ENCODE measurements at regions not wholly inside any gene's neighbourhood (a gene's known extent, or its start where the extent isn't known, plus 50 kb on each side); places are given as distances from the start of the nearest gene placed in this dataset.

DNA sequence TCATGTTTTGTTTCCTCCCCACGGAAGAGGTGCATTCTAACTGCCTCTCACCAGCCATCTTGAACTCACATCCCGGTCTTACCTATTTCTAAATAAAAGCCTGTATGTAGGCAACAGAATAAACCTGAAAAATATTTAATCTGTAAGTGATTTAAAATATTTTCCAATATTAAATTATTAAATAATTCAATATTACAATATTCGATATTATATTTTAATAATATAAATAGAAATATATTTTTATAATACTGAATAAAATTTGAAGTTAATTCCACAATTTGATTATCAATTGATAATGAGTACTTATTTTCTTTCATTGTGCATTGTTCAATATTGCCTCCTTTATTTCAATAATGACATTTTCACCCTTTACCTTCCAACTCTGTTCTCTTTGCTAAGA is 404.4 kb downstream of the CYLC2 start:
- Histone ChIP-seq H3K4me1 (no peaks in the 10 kb centered on the region), H3K27ac (no peak overlapping the region), H3K36me3 (no peaks in the 10 kb centered on the region), H3K4me3 (no peak overlapping the region), H3K27me3 (no peaks in the 10 kb centered on the region), H3K9me3 (replicated peaks) (no peaks in the 10 kb centered on the region)
- no peak for DNase-seq

DNA sequence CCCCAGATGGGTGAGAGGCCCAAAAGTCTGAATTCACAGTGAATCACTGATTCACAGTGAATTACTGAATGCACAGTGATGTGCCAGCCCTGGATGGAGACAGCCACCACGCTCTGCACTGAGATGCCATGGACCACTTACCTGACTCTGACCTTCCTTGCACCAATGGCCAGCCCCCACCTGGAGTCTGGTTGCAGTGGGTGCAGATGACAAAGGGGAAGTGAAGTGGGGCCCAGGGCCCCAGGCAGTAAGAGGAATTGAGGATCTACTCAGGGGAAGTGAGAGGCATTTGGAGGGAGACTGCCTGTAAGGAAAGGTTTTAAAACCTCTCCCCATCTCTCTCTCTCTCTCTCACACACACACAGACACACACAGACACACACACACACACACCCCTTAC is 412.1 kb downstream of the CYLC2 start:
- no peak overlapping the region for H3K4me3 ChIP-seq
- no peak overlapping the region for H3K27ac ChIP-seq
- H3K36me3 ChIP-seq: no peaks in the 10 kb centered on the region
- no peaks in the 10 kb centered on the region for H3K27me3 ChIP-seq
- no peaks in the 10 kb centered on the region for H3K9me3 ChIP-seq (replicated peaks)
- DNase-seq: no peak
- H3K4me1 ChIP-seq: no peaks in the 10 kb centered on the region

DNA sequence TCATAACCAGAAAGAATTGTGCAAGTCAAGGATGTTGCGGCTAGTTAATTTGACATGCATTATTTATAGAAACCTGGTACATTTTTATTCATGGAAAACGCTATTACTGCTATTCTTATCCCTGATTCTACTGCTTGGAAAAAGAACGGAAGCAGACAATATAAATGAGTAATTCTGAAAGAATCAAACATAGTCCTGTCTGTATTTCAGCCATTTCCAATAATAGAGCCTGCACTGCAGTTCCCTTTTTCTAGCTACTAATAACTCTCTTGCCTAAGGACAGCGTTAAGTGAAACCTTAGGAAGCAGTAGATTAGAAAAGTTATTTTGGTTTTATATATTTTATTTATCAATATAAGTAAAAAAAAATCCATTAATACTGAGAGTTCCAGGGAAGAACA is 414.9 kb downstream of the CYLC2 start:
- Histone ChIP-seq H3K4me3 (no peak overlapping the region), H3K27me3 (no peaks in the 10 kb centered on the region), H3K4me1 (no peaks in the 10 kb centered on the region), H3K36me3 (no peaks in the 10 kb centered on the region), H3K9me3 (replicated peaks) (no peaks in the 10 kb centered on the region), H3K27ac (no peak overlapping the region)
- DNase-seq: no peak

DNA sequence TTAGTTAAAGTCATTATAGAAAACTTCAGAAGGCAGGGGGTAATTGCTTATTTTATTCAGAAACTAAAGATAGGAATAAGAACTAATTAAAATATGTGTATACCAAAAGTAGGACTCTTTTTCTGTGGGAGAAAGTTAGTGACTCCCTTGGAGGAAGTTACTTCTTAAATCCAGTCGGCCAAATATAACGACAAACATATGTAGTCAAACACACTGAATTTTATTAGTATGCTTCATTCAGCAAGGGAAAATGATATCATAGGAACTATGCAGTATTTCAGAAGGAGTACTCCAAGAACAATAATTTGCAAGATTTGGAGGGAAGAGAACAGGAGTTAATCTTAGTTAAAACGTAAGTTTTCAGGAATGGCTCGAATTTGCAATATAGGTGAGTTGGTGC is 432.6 kb downstream of the CYLC2 start:
- Histone ChIP-seq H3K36me3 (no peaks in the 10 kb centered on the region), H3K4me3 (no peak overlapping the region), H3K9me3 (replicated peaks) (no peaks in the 10 kb centered on the region), H3K27me3 (0 out of 2 replicates have a peak, but pooled peaks cover 3% of the 10 kb centered on the region), H3K4me1 (no peaks in the 10 kb centered on the region), H3K27ac (no peak overlapping the region)
- DNase-seq: no peak

DNA sequence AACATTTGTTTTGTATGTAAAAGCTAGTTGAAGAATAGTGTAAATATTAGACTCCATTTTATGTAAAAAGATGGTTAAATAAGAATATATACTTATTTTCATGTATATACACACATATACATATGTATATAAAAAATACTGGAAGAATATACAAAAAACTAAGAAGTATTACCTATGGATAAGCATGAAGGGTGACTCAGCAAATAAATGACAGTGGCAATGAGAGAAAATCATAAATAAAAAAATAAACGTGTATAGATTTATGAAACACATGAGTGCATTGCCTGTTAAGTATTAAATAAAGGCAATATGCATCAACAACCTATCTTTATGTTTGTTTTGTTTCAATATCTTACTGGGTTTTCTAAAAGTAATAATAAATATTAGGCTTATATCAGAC is 435.3 kb downstream of the CYLC2 start:
- H3K4me1 ChIP-seq: no peaks in the 10 kb centered on the region
- no peak overlapping the region for H3K4me3 ChIP-seq
- no peaks in the 10 kb centered on the region for H3K9me3 ChIP-seq (replicated peaks)

DNA sequence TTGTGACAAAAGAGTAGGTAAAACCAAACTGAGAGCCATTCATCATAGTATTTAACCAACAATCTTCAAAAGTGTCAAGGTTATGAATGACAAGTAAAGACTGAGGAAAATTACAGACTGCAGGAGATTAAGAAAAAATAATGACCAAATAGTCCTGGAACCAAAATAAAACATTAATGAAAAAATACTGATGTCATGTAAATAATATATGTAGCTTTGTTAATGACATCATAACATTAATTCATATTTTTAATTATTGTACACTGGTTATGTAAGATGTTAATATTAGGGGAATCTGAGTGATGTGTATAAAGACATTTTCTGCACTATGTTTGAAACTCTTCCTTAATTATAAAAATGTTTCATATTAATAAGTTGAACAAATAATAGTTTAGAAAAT is 436.7 kb downstream of the CYLC2 start:
- DNase-seq: no peak
- Histone ChIP-seq H3K4me1 (no peaks in the 10 kb centered on the region), H3K27ac (no peak overlapping the region), H3K36me3 (no peaks in the 10 kb centered on the region), H3K9me3 (replicated peaks) (no peaks in the 10 kb centered on the region), H3K4me3 (no peak overlapping the region), H3K27me3 (no peaks in the 10 kb centered on the region)

More for the DNA sequence above, 435.3 kb downstream of the CYLC2 start:
- H3K36me3 ChIP-seq: no peaks in the 10 kb centered on the region
- DNase-seq: no peak
- no peaks in the 10 kb centered on the region for H3K27me3 ChIP-seq
- H3K27ac ChIP-seq: no peak overlapping the region

DNA sequence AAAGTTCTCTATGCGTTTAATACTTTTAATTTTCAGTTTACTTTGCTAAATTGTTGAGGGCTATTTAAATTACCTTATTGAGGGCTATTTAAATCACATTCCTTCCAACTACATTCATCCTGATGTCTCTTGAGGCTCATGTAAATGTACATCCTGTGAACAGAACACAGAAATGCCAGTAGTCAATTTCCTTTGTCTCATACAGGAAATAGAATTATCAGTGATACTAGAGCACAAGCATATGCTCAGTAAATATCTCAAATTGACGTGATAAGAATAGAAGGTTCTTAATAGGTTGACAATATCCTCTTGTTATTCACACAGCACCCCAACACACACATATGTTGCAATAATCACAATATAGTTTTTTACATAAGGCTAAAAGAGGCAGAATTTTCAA is 449.0 kb downstream of the CYLC2 start:
- DNase-seq: no peak
- H3K4me3 ChIP-seq: no peak overlapping the region
- H3K36me3 ChIP-seq: no peaks in the 10 kb centered on the region
- no peaks in the 10 kb centered on the region for H3K9me3 ChIP-seq (replicated peaks)
- no peaks in the 10 kb centered on the region for H3K4me1 ChIP-seq
- 0 out of 2 replicates have a peak, but pooled peaks cover 5% of the 10 kb centered on the region for H3K27me3 ChIP-seq
- H3K27ac ChIP-seq: no peak overlapping the region

DNA sequence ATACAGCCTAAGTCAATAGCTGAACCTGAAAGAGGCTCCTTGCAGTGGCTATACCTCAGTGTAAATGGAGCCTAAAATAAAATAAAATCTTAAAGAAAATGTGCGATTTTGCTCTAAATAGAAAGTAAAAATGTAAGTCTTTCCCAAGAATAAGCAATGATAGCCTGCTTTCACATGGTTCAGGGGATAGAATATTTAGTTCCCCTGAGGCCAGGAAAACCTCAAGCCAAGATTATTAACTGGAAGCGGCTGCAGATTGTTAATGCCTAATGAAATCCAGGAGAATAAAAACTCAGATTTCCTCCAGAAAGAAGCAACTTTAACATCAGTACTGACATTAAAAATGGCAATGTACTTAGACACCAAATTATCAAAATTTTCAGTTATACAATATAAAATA is 463.7 kb downstream of the CYLC2 start:
- DNase-seq: no peak
- H3K4me1 ChIP-seq: no peaks in the 10 kb centered on the region
- no peak overlapping the region for H3K27ac ChIP-seq
- H3K27me3 ChIP-seq: no peaks in the 10 kb centered on the region
- H3K9me3 ChIP-seq (replicated peaks): no peaks in the 10 kb centered on the region
- H3K36me3 ChIP-seq: no peaks in the 10 kb centered on the region
- no peak overlapping the region for H3K4me3 ChIP-seq

DNA sequence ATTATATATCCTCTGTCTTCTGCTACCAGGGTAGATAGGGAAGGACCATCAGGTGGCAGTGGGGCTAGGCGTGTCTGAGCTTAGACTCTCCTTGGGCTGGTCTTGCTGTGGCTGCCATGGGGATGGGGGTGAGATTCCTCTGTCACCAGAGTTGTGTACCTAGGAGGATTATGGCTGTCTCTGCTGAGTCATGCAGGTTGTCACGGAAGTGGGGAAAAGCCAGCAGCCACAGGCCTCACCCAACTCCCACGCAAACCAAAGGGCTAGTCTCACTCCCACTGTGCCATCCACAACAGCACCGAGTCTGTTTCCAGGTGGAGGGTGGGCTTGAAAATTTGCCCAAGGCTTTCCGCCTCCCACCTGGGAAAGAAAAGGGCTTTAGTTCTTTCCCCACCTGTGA is 476.1 kb downstream of the CYLC2 start:
- no peaks in the 10 kb centered on the region; the same call in 1 of the 2 replicates for H3K27me3 ChIP-seq
- H3K4me3 ChIP-seq: no peak overlapping the region
- H3K36me3 ChIP-seq: no peaks in the 10 kb centered on the region
- no peaks in the 10 kb centered on the region for H3K4me1 ChIP-seq
- no peaks in the 10 kb centered on the region for H3K9me3 ChIP-seq (replicated peaks)
- H3K27ac ChIP-seq: no peak overlapping the region
- DNase-seq: no peak

DNA sequence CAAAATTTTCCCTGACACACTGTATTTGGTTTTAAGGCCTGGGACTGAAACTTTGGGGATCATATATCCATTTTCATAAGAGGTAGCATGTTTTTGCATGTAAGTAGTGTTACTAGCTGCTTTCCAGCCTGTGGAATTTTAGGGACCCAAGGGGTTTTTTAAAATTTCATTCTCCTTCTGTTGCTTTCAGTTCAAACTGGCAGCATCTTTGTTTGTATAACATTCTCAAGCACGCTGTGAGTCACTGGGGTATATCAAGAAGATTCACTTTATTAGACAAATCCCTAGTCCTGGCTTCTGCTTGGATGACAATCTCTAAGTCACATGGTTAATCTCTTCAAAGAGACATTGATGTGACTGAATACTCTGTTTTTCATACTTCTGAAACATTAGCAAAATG is 479.0 kb downstream of the CYLC2 start:
- no peak for DNase-seq
- Histone ChIP-seq H3K4me1 (no peaks in the 10 kb centered on the region), H3K9me3 (replicated peaks) (no peaks in the 10 kb centered on the region), H3K27ac (no peak overlapping the region), H3K36me3 (no peaks in the 10 kb centered on the region), H3K4me3 (no peak overlapping the region), H3K27me3 (no peaks in the 10 kb centered on the region; the same call in 1 of the 2 replicates)

DNA sequence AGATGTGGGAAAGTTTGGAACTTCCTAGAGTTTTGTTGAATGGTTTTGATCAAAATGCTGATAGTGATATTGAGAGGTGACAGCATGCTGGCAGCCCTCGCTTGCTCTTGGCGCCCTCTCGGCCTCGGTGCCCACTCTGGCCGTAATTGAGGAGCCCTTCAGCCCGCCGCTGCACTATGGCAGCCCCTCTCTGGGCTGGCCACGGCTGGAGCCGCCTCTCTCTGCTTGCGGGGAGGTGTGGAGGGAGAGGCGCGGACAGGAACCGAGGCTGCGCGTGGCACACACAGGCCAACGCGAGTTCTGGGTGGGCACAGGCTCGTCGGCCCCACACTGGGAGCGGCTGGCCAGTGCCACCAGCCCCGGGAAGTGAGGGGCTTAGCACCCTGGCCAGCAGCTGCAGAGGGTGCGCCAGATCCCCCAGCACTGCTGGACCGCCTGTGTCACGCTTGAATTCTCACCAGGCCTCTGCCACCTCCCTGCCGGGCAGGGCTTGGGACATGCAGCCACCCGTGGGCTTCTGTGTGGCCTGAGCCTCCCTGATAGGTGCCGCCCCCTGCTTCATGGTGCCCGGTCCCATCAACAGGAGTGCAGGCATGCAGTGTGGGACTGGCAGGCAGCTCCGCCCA is 488.5 kb downstream of the CYLC2 start:
- DNase-seq: no peak
- Histone ChIP-seq H3K27ac (no peak overlapping the region), H3K27me3 (no peaks in the 10 kb centered on the region), H3K4me1 (no peaks in the 10 kb centered on the region), H3K36me3 (no peaks in the 10 kb centered on the region), H3K9me3 (replicated peaks) (no peaks in the 10 kb centered on the region), H3K4me3 (no peak overlapping the region)

DNA sequence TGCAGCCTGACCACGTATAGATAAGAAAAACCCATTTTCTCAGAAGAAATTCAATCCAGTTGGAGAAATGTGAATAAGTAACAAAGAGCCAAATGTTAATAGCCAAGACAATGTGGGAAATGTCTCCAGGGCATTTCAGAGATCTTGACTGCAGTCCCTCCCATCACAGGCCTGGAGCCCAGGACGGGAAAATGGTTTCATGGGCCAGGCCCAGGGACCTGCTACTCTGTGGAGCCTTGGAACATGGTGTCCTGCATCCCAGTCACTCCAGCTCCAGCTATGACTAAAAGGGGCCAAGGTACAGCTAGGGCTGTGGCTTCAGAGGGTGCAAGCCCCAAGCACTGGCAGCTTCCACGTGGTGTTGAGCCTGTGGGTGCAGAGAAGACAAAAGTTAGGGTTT is 490.0 kb downstream of the CYLC2 start:
- Histone ChIP-seq H3K4me1 (no peaks in the 10 kb centered on the region), H3K9me3 (replicated peaks) (no peaks in the 10 kb centered on the region), H3K27ac (no peak overlapping the region), H3K27me3 (no peaks in the 10 kb centered on the region), H3K36me3 (no peaks in the 10 kb centered on the region), H3K4me3 (no peak overlapping the region)
- no peak for DNase-seq

DNA sequence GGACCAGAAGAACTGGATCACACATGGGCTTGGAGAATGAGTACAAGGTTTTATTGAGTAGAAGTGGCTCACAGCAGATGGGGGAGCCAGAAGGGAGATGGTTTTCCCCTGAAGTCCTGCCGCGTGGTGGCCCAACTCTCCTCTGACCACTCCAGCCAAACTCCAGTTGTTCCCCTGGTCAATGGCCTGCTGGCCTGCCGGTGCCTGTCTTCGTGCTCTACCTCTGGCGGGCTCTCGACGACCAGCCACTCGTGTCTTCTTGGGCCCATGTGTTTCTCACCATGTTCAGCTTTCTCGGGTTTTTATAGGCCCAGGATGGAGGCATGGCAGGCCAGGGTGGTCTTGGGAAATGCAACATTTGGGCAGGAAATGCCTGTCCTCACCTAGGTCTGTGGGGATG is 519.6 kb downstream of the CYLC2 start:
- H3K4me1 ChIP-seq: no peaks in the 10 kb centered on the region
- H3K27ac ChIP-seq: no peak overlapping the region
- no peak for DNase-seq
- H3K9me3 ChIP-seq (replicated peaks): no peaks in the 10 kb centered on the region
- H3K4me3 ChIP-seq: no peak overlapping the region
- H3K36me3 ChIP-seq: no peaks in the 10 kb centered on the region
- H3K27me3 ChIP-seq: no peaks in the 10 kb centered on the region

DNA sequence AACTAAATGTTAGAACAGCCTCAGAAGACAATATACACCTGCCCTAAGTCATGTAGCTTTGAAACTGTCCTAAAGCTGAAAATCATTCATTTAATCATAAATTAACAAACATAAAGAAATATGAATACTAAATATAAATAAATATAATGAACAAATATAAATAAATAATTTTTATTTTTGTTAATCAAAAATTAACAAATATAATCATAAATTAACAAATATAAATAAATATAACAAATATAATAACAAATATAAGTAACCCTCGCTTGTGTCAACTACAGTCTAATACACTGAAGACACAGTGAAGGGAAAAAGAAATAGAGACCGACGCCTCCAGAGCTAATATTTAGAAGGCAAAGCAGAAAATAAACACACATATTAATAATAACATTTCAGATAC is 527.3 kb downstream of the CYLC2 start:
- Histone ChIP-seq H3K4me1 (no peaks in the 10 kb centered on the region), H3K36me3 (no peaks in the 10 kb centered on the region), H3K27me3 (no peaks in the 10 kb centered on the region), H3K9me3 (replicated peaks) (no peaks in the 10 kb centered on the region), H3K27ac (no peak overlapping the region), H3K4me3 (no peak overlapping the region)
- no peak for DNase-seq

DNA sequence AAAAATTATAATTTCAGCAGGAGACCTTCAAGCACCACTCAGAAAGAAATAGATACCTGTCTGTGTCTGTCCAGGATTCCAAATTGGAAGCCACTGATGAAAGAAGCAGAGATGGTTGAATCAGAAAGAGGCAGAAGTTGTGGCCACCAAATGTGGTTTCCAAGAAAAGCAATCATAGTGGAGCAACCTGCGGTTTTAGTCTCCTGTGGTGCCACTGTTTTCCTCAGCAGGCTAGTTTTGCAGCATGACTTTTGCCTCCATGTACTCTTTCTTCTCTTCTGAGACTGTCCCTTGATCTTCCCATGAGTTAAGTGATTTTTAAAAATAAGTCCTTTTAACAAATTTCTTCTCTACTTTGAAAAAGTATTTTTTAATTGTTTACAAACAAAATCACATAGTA is 535.8 kb downstream of the CYLC2 start:
- no peaks in the 10 kb centered on the region for H3K9me3 ChIP-seq (replicated peaks)
- no peaks in the 10 kb centered on the region for H3K36me3 ChIP-seq
- H3K27ac ChIP-seq: no peak overlapping the region
- no peaks in the 10 kb centered on the region for H3K27me3 ChIP-seq
- DNase-seq: no peak
- no peaks in the 10 kb centered on the region for H3K4me1 ChIP-seq
- H3K4me3 ChIP-seq: no peak overlapping the region

DNA sequence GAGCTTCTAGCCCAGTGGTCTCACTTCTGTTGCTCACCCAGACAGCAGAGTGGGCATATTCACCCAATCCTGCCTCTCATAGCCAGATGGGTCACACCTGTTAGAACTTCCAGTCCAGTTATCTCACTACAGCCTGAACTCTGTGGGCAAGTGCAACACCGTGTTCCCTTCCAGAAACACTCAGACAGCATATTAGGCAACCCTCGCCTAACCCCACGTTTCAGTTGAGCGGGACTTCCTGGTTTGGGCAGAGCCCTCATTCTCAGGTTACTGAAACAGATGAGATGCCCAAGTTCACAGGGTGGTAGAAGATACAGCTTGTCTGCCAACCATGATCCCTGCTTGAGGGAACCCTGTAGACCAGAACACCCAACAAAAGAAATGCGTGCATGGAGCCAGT is 538.2 kb downstream of the CYLC2 start:
- Histone ChIP-seq H3K4me3 (no peak overlapping the region), H3K9me3 (replicated peaks) (no peaks in the 10 kb centered on the region)
- DNase-seq: no peak

More for the DNA sequence above, 538.2 kb downstream of the CYLC2 start:
- H3K27ac ChIP-seq: no peak overlapping the region
- no peaks in the 10 kb centered on the region for H3K4me1 ChIP-seq
- no peaks in the 10 kb centered on the region for H3K27me3 ChIP-seq
- H3K36me3 ChIP-seq: no peaks in the 10 kb centered on the region

Data from SJCRH30 (cell line).